Nephron (organoid): ENCODE measurements at regions not wholly inside any gene's neighbourhood (a gene's known extent, or its start where the extent isn't known, plus 50 kb on each side); places are given as distances from the start of the nearest gene placed in this dataset.

Experiments used
- H3K27ac Mint-ChIP-seq, 3 experiments: 2 replicates each; pipeline ENCODE4 v1.8.0; 2020; ENCODE audit warnings: mixed read lengths in 3 of 3, mild to moderate bottlenecking in 2 of 3, moderate library complexity in 1 of 3
- H3K27me3 Mint-ChIP-seq: 2 replicates; pipeline ENCODE4 v1.8.0; 2021; ENCODE audit warnings: low read depth, mild to moderate bottlenecking, moderate library complexity, mixed read lengths
- H3K36me3 Mint-ChIP-seq: 2 replicates; pipeline ENCODE4 v1.8.0; 2020; ENCODE audit warnings: low read depth, mixed read lengths
- H3K4me1 Mint-ChIP-seq: 2 replicates; pipeline ENCODE4 v1.8.0; 2020; ENCODE audit warnings: mixed read lengths
- H3K4me3 Mint-ChIP-seq, 3 experiments: 2 replicates each; pipeline ENCODE4 v1.8.0; 2020; ENCODE audit warnings: mild to moderate bottlenecking in 3 of 3, mixed read lengths in 3 of 3, moderate library complexity in 2 of 3
- H3K9me3 Mint-ChIP-seq: 2 replicates; pipeline ENCODE4 v1.8.0; 2020; ENCODE audit warnings: mixed read lengths
- CTCF ChIP-seq, 3 experiments: fragments of 200-600 bp; sonication (generic); IDR thresholded peaks; one replicate each; pipeline ENCODE4 v1.5.0; 2021; ENCODE audit warnings: antibody characterized with exemption in 3 of 3; ENCODE audit not compliant: unreplicated experiment in 3 of 3

GRCh38 chr4:132910229-132910748 lies 238.8 kb upstream of the PCDH10 start:
- H3K4me1 Mint-ChIP-seq: no peaks in the 10 kb centered on the region
- H3K4me3 Mint-ChIP-seq: no peak overlapping the region
- H3K27ac Mint-ChIP-seq: no peak overlapping the region

GRCh38 chr4:132918096-132918495 lies 231.0 kb upstream of the PCDH10 start:
- Mint-ChIP-seq H3K4me1 (no peaks in the 10 kb centered on the region), H3K27me3 (no peaks in the 10 kb centered on the region), H3K27ac (no peak overlapping the region), H3K4me3 (no peak overlapping the region), H3K9me3 (no peaks in the 10 kb centered on the region), H3K36me3 (no peaks in the 10 kb centered on the region)
- TF ChIP-seq CTCF (IDR thresholded peaks at IDR 0.05; ENCODE audit: unreplicated experiment in 3 of 3): no peak

More at GRCh38 chr4:132910229-132910748, 238.8 kb upstream of the PCDH10 start:
- Mint-ChIP-seq H3K9me3 (no peaks in the 10 kb centered on the region), H3K27me3 (no peaks in the 10 kb centered on the region), H3K36me3 (no peaks in the 10 kb centered on the region)
- TF ChIP-seq CTCF (IDR thresholded peaks at IDR 0.05; ENCODE audit: unreplicated experiment in 3 of 3): no peak

GRCh38 chr4:132923516-132923915 lies 225.6 kb upstream of the PCDH10 start:
- Mint-ChIP-seq H3K27ac (no peak overlapping the region), H3K4me1 (no peaks in the 10 kb centered on the region), H3K9me3 (no peaks in the 10 kb centered on the region), H3K36me3 (no peaks in the 10 kb centered on the region), H3K4me3 (no peak overlapping the region), H3K27me3 (no peaks in the 10 kb centered on the region)
- TF ChIP-seq CTCF (IDR thresholded peaks at IDR 0.05; ENCODE audit: unreplicated experiment in 3 of 3): no peak

- no peak overlapping the region for H3K4me3 Mint-ChIP-seq
- H3K27me3 Mint-ChIP-seq: no peaks in the 10 kb centered on the region
- H3K36me3 Mint-ChIP-seq: no peaks in the 10 kb centered on the region
- no peaks in the 10 kb centered on the region for H3K4me1 Mint-ChIP-seq
- H3K27ac Mint-ChIP-seq: no peak overlapping the region
- no peak for TF ChIP-seq CTCF (IDR thresholded peaks at IDR 0.05; ENCODE audit: unreplicated experiment in 3 of 3)
- no peaks in the 10 kb centered on the region for H3K9me3 Mint-ChIP-seq
Measured at GRCh38 chr4:132934911-132935310, 214.2 kb upstream of the PCDH10 start.

- H3K27ac Mint-ChIP-seq: no peak overlapping the region
- no peaks in the 10 kb centered on the region for H3K4me1 Mint-ChIP-seq
- H3K36me3 Mint-ChIP-seq: no peaks in the 10 kb centered on the region
- H3K27me3 Mint-ChIP-seq: no peaks in the 10 kb centered on the region
- H3K9me3 Mint-ChIP-seq: no peaks in the 10 kb centered on the region
- no peak overlapping the region for H3K4me3 Mint-ChIP-seq
- no peak for TF ChIP-seq CTCF (IDR thresholded peaks at IDR 0.05; ENCODE audit: unreplicated experiment in 3 of 3)
Measured at GRCh38 chr4:132955146-132955545, 193.9 kb upstream of the PCDH10 start.

- no peaks in the 10 kb centered on the region for H3K27me3 Mint-ChIP-seq
- H3K9me3 Mint-ChIP-seq: no peaks in the 10 kb centered on the region
- no peak overlapping the region for H3K4me3 Mint-ChIP-seq
- H3K4me1 Mint-ChIP-seq: no peaks in the 10 kb centered on the region
- H3K27ac Mint-ChIP-seq: no peak overlapping the region
- H3K36me3 Mint-ChIP-seq: no peaks in the 10 kb centered on the region
- no peak for TF ChIP-seq CTCF (IDR thresholded peaks at IDR 0.05; ENCODE audit: unreplicated experiment in 3 of 3)
Measured at GRCh38 chr4:132956962-132957361, 192.1 kb upstream of the PCDH10 start.
